ENCODE measurements at regions not wholly inside any gene's neighbourhood (a gene's known extent, or its start where the extent isn't known, plus 50 kb on each side); places are given as distances from the start of the nearest gene placed in this dataset.
"Not testable (repeated sequence)": the region's sequence is repeated elsewhere in the genome, so short reads cannot be mapped to it uniquely, and the experiment has no call there.

DNA sequence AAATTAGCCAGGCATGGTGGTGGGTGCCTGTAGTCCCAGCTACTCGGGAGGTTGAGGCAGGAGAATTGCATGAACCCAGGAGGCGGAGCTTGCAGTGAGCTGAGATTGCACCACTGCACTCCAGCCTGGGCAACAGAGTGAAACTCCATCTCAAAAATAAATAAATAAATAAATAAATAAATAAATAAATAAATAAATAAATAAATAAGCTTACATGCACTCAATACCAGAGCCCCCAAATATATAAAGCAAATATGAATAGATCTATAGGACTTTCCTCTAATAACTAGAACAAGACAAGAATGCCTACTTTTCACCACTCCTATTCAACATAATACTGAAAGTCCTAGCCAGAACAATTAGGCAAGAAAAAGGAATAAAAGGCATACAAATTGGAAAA is 147.5 kb upstream of the SOX6 start:
- WGBS (ENCODE audit: insufficient coverage), result 60% methylated on average over 1 of the region's 2 CpGs
- H3K9me3 ChIP-seq; H3K27me3 ChIP-seq (replicated peaks in 1 of 2; ENCODE audit: control insufficient read depth in 2 of 2, extremely low read depth in 1 of 2, insufficient read depth in 2 of 2, low read length in 1 of 2); H3K4me1 Mint-ChIP-seq; H3K27ac Mint-ChIP-seq; DNase-seq; POLR2A ChIA-PET; H3K4me1 ChIP-seq (ENCODE audit: control insufficient read depth in 1 of 2, extremely low read depth in 1 of 2, insufficient read depth in 2 of 2, low read length in 2 of 2); H3K4me3 Mint-ChIP-seq; CTCF ChIA-PET; H3K36me3 Mint-ChIP-seq; H3K27ac ChIP-seq (ENCODE audit: low read length); H3K4me3 ChIP-seq (ENCODE audit: control insufficient read depth in 1 of 2, extremely low read depth in 1 of 2, low read length in 1 of 2); H3K36me3 ChIP-seq (ENCODE audit: control insufficient read depth in 2 of 2, extremely low read depth in 1 of 2, insufficient read depth in 1 of 2, low read length in 1 of 2); ATAC-seq (replicated peaks in 1 of 4); H3K27me3 Mint-ChIP-seq: not testable (repeated sequence)
- peaks cover 16 to 23% (median 20%) of the 10 kb centered on the region in 3 donors for H3K9me3 Mint-ChIP-seq

- no peaks in the 10 kb centered on the region for H3K27me3 Mint-ChIP-seq
- CTCF ChIA-PET, result no interaction called here
- no peaks in the 10 kb centered on the region for H3K36me3 Mint-ChIP-seq
Measured at GRCh38 chr11:16494918-16495691, 138.8 kb upstream of the SOX6 start.

DNA sequence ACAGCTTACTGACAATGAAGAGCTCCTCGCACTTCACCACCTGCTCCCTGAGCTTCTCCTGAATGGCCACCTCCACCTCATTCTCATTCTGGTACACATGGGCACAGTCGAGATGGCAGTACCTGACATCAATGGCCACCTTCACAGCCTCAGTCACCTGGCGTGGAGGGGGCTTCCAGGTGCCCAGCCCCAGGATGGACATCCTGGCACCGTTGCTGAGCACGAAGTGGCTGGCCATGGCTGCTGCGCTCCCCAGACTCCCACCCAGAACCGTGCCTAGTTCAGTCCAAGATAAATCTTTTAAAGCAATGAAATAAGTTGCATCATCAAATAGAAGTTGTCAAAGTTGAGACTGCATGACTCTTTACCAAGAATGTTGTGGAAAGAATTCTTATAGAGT is 128.1 kb upstream of the SOX6 start:
- ATAC-seq (replicated peaks in 1 of 4) (no peak), DNase-seq (no peak)
- Mint-ChIP-seq H3K9me3 (peaks cover 0 to 9% (median 0%) of the 10 kb centered on the region in 3 donors), H3K36me3 (no peaks in the 10 kb centered on the region), H3K4me1 (no peaks in the 10 kb centered on the region), H3K27ac (no peak overlapping the region), H3K4me3 (no peak overlapping the region), H3K27me3 (no peaks in the 10 kb centered on the region)
- CTCF ChIA-PET, result no interaction called here
- no peaks in the 10 kb centered on the region for H3K9me3 ChIP-seq
- POLR2A ChIA-PET, result no interaction called here
- H3K27me3 ChIP-seq (replicated peaks in 1 of 2; ENCODE audit: control insufficient read depth in 2 of 2, extremely low read depth in 1 of 2, insufficient read depth in 2 of 2, low read length in 1 of 2), result no peaks in the 10 kb centered on the region
- H3K4me3 ChIP-seq (ENCODE audit: control insufficient read depth in 1 of 2, extremely low read depth in 1 of 2, low read length in 1 of 2), result no peak overlapping the region
- no peaks in the 10 kb centered on the region for H3K4me1 ChIP-seq (ENCODE audit: control insufficient read depth in 1 of 2, extremely low read depth in 1 of 2, insufficient read depth in 2 of 2, low read length in 2 of 2)
- WGBS (ENCODE audit: insufficient coverage), result 85% methylated on average over 7 of the region's 7 CpGs
- no peaks in the 10 kb centered on the region for H3K36me3 ChIP-seq (ENCODE audit: control insufficient read depth in 2 of 2, extremely low read depth in 1 of 2, insufficient read depth in 1 of 2, low read length in 1 of 2)
- H3K27ac ChIP-seq (ENCODE audit: low read length), result no peak overlapping the region

More at GRCh38 chr11:16494918-16495691, 138.8 kb upstream of the SOX6 start:
- no peaks in the 10 kb centered on the region for H3K4me1 ChIP-seq (ENCODE audit: control insufficient read depth in 1 of 2, extremely low read depth in 1 of 2, insufficient read depth in 2 of 2, low read length in 2 of 2)
- H3K36me3 ChIP-seq (ENCODE audit: control insufficient read depth in 2 of 2, extremely low read depth in 1 of 2, insufficient read depth in 1 of 2, low read length in 1 of 2), result no peaks in the 10 kb centered on the region
- H3K4me3 ChIP-seq (ENCODE audit: control insufficient read depth in 1 of 2, extremely low read depth in 1 of 2, low read length in 1 of 2), result no peak overlapping the region
- no peak overlapping the region for H3K4me3 Mint-ChIP-seq
- no peak overlapping the region for H3K27ac Mint-ChIP-seq
- no peak for DNase-seq
- H3K9me3 ChIP-seq, result no peaks in the 10 kb centered on the region
- H3K9me3 Mint-ChIP-seq, result peaks cover 7 to 17% (median 15%) of the 10 kb centered on the region in 3 donors
- no peak overlapping the region for H3K27ac ChIP-seq (ENCODE audit: low read length)
- H3K4me1 Mint-ChIP-seq, result no peaks in the 10 kb centered on the region
- POLR2A ChIA-PET, result no interaction called here
- no peaks in the 10 kb centered on the region for H3K27me3 ChIP-seq (replicated peaks in 1 of 2; ENCODE audit: control insufficient read depth in 2 of 2, extremely low read depth in 1 of 2, insufficient read depth in 2 of 2, low read length in 1 of 2)
- ATAC-seq (replicated peaks in 1 of 4), result no peak

DNA sequence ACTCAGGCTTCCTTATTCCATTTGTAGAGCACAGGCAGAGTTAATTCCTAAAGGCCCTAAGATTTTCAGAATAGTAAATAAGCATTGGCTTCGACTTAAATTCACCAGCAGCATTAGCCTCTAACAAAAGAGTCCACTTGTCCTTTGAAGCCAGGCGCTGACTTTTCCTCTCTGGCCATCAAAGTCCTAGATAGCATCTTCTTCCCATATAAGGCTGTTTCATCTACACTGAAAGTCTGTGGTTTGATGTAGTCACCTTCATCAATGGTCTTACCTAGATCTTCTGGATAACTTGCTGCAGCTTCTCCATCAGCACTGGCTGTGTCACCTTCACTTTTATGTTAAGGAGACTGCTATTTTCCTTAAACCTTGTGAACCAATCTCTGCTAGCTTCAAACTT is 118.3 kb upstream of the SOX6 start:
- peaks cover 2 to 9% (median 9%) of the 10 kb centered on the region in 3 donors for H3K9me3 Mint-ChIP-seq
- no peaks in the 10 kb centered on the region for H3K9me3 ChIP-seq
- no peak overlapping the region for H3K27ac ChIP-seq (ENCODE audit: low read length)
- 100% methylated on average over 1 of the region's 2 CpGs for WGBS (ENCODE audit: insufficient coverage)
- no peaks in the 10 kb centered on the region for H3K4me1 Mint-ChIP-seq
- no peak overlapping the region for H3K4me3 Mint-ChIP-seq
- CTCF ChIA-PET, result no interaction called here
- no peaks in the 10 kb centered on the region for H3K4me1 ChIP-seq (ENCODE audit: control insufficient read depth in 1 of 2, extremely low read depth in 1 of 2, insufficient read depth in 2 of 2, low read length in 2 of 2)
- H3K27ac Mint-ChIP-seq, result no peak overlapping the region
- no peaks in the 10 kb centered on the region for H3K36me3 Mint-ChIP-seq
- no peaks in the 10 kb centered on the region for H3K27me3 Mint-ChIP-seq
- H3K4me3 ChIP-seq (ENCODE audit: control insufficient read depth in 1 of 2, extremely low read depth in 1 of 2, low read length in 1 of 2), result no peak overlapping the region
- ATAC-seq (replicated peaks in 1 of 4) (no peak), DNase-seq (no peak)
- no peaks in the 10 kb centered on the region for H3K36me3 ChIP-seq (ENCODE audit: control insufficient read depth in 2 of 2, extremely low read depth in 1 of 2, insufficient read depth in 1 of 2, low read length in 1 of 2)
- POLR2A ChIA-PET, result no interaction called here
- no peaks in the 10 kb centered on the region for H3K27me3 ChIP-seq (replicated peaks in 1 of 2; ENCODE audit: control insufficient read depth in 2 of 2, extremely low read depth in 1 of 2, insufficient read depth in 2 of 2, low read length in 1 of 2)

GRCh38 chr11:16469968-16470367 is 113.6 kb upstream of the SOX6 start:
- WGBS (ENCODE audit: insufficient coverage), result 80% methylated on average over 1 of the region's 2 CpGs
- H3K9me3 Mint-ChIP-seq, result peaks cover 8 to 12% (median 9%) of the 10 kb centered on the region in 3 donors
- H3K27me3 Mint-ChIP-seq, result no peaks in the 10 kb centered on the region
- no peaks in the 10 kb centered on the region for H3K36me3 ChIP-seq (ENCODE audit: control insufficient read depth in 2 of 2, extremely low read depth in 1 of 2, insufficient read depth in 1 of 2, low read length in 1 of 2)
- H3K4me3 Mint-ChIP-seq, result no peak overlapping the region
- no peaks in the 10 kb centered on the region for H3K36me3 Mint-ChIP-seq
- ChIA-PET CTCF (no interaction called here), POLR2A (no interaction called here)
- no peak overlapping the region for H3K27ac ChIP-seq (ENCODE audit: low read length)
- no peaks in the 10 kb centered on the region for H3K4me1 Mint-ChIP-seq
- no peaks in the 10 kb centered on the region for H3K4me1 ChIP-seq (ENCODE audit: control insufficient read depth in 1 of 2, extremely low read depth in 1 of 2, insufficient read depth in 2 of 2, low read length in 2 of 2)
- ATAC-seq (replicated peaks in 1 of 4) (no peak), DNase-seq (no peak)
- H3K27ac Mint-ChIP-seq, result no peak overlapping the region
- H3K4me3 ChIP-seq (ENCODE audit: control insufficient read depth in 1 of 2, extremely low read depth in 1 of 2, low read length in 1 of 2), result no peak overlapping the region
- no peaks in the 10 kb centered on the region for H3K9me3 ChIP-seq
- no peaks in the 10 kb centered on the region for H3K27me3 ChIP-seq (replicated peaks in 1 of 2; ENCODE audit: control insufficient read depth in 2 of 2, extremely low read depth in 1 of 2, insufficient read depth in 2 of 2, low read length in 1 of 2)

GRCh38 chr11:16468735-16469453 is 112.5 kb upstream of the SOX6 start:
- H3K36me3 Mint-ChIP-seq, result no peaks in the 10 kb centered on the region
- H3K27me3 Mint-ChIP-seq, result no peaks in the 10 kb centered on the region
- POLR2A ChIA-PET, result no interaction called here
- Histone ChIP-seq H3K27ac (ENCODE audit: low read length) (no peak overlapping the region), H3K27me3 (replicated peaks in 1 of 2; ENCODE audit: control insufficient read depth in 2 of 2, extremely low read depth in 1 of 2, insufficient read depth in 2 of 2, low read length in 1 of 2) (no peaks in the 10 kb centered on the region), H3K36me3 (ENCODE audit: control insufficient read depth in 2 of 2, extremely low read depth in 1 of 2, insufficient read depth in 1 of 2, low read length in 1 of 2) (no peaks in the 10 kb centered on the region), H3K4me3 (ENCODE audit: control insufficient read depth in 1 of 2, extremely low read depth in 1 of 2, low read length in 1 of 2) (no peak overlapping the region), H3K9me3 (no peaks in the 10 kb centered on the region), H3K4me1 (ENCODE audit: control insufficient read depth in 1 of 2, extremely low read depth in 1 of 2, insufficient read depth in 2 of 2, low read length in 2 of 2) (no peaks in the 10 kb centered on the region)
- no peak overlapping the region for H3K27ac Mint-ChIP-seq
- peaks cover 5 to 9% (median 7%) of the 10 kb centered on the region in 3 donors for H3K9me3 Mint-ChIP-seq
- ATAC-seq (replicated peaks in 1 of 4) (no peak), DNase-seq (no peak)
- WGBS (ENCODE audit: insufficient coverage), result no CpG with 5 or more reads among the region's 5 CpGs
- H3K4me1 Mint-ChIP-seq, result no peaks in the 10 kb centered on the region
- CTCF ChIA-PET, result no interaction called here
- no peak overlapping the region for H3K4me3 Mint-ChIP-seq
